SW 1271 (cell line): ENCODE measurements at regions not wholly inside any gene's neighbourhood (a gene's known extent, or its start where the extent isn't known, plus 50 kb on each side); places are given as distances from the start of the nearest gene placed in this dataset.

Source experiments
- DNase-seq, 2 experiments: peaks; one replicate each; lab custom pipeline; 2025; lab: John Stamatoyannopoulos, UW

DNA sequence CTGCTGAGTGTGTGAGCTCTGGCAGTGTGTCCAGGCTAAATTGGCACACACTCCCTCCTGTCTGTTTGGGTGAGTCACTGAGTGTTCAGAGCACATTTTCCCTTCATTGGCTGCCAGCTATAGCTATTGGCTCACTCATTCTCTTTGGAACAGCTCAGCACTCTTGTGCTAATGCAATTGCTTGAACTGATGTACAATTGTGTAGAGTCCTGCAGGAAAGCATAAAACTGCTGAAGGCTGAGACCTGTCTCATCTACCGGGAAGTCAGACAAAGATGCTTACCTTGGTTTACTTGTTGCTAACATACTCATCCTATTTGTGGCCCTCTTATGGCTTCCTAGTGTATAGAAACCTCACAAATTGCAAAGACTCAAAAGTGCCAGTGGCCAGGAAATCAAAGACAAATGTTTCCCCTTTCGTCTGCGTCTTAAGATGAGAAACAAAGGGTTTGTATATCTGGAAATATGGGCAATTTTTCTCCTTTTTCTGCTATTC lies 351.0 kb downstream of the BCKDHB start:
- no peak for DNase-seq

DNA sequence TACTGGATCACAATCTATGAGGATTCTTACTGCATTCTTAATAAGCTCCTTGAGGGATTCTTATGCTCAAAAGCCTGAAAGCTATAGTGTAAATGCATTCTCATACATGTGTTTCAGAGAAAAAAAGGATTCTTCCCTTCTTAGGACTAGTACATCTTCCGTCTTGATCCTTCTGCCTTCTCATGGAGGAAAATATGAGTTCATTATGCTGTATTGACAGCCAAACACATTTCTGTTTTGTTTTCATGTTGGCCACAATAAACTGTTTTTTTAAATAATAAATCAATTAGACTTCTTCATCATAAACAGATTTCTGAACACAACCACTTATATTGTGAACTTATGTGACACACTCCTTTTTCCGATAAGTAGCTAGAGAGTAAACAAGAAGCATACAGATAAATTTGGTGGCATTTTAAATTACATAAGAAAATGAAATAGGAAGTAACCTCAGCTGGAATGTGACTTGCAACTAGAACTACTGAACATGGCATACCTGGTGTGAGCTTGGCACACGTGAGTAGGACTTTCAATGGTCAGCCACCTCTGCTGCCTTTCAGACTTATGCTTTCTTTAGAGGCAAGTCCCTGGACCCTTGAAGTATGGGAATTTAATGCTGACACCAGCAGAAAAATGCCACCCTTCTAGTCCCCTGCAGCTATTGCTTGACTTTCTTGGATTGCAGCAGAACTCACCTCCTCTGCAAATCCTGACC lies 350.4 kb downstream of the BCKDHB start:
- no peak for DNase-seq

DNA sequence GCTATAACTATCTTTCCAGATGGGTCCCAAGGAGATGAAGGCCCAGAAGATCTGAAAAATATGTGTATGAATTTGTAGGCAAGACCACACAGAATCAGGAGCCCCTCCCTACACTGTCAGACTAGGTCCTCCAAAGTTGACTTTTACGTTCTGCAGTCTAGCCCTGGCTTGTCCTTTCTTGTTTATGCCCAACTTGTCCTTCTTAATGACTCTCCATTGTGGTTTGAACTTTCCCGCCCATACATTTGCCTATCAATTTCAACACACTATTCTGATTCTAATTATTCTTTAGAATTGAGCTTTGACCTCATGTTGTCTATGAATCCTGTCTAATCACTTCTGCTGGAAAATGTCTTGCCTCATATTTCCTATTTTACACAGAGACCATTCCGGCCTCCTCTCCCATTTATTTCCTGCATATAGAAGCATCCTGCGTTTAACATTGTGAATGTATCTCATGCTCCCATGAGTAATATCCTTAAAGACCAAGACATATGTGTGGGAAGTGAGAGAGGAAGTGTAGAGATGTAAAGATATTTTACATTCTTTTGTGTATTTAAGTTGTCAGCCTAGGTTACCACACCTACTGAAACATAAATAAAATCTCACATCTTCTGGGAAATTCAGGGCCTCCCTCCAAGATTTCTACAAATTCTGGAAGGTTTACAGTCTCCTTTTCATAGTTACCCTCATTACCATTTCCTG lies 348.3 kb downstream of the BCKDHB start:
- DNase-seq = no peak

DNA sequence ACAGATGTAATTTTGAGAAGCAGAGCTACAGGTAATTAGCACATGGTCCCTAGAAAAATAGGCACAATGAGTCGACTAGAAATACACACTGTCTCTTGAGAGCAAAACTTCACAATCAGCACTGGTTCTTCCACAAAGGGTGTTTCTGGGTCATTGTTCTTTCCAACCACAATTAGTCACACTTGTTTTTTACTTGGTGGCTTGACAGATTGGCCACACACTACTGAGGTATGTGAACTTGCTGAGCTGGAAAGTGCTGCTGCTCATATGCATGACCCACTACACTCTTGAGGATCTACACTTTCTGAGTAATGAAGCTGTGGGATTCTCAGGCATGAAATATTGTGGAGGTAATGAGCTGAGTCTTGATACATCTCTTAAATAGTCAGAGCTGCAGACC lies 347.7 kb downstream of the BCKDHB start:
- no peak for DNase-seq

DNA sequence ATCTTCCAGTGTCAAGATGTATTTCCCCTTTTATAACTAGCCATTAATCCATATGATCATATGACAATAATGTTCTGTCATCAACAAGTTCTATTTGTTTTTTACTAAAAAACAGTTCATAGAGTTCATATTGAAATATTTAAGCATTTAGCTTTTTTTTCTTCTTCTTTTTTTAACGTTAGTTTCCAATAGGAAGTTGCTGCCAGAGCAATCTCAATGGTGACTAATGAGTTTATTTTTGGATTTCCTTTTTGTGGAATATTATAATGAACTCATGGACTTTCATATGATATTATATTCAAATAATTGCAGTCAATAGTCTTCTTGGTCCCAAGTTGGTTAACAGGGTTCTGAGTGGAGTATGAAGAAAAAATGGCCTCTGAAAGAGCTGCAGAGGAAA lies 343.3 kb downstream of the BCKDHB start:
- DNase-seq = no peak

DNA sequence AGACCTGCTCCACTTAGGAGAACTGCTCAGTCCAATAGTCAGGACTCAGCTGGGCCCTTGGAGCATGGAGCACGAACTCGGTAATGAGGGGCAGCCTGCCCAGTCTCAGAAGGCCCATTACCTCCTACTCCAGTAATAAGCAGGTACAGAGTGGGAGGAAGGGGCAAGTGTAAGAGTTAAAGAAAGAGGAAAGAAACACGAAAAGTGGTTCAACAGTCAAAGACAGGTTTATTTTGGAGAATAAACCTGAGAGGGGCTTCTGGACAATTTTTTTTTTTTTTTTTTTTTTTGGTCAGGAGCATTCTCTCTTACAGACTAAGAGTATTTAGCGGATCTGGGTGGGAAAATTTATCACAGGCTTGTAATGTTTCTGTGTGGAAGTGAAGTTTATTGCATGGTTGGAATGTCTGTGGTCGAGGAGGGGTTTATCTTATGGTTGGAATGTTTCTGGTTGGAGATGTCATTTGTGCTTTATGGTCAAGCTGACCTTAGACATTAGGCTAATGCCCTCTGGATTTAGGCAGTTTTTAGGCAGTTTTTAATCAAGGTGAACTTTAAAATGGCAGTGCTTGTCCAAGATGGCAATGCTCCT lies 340.1 kb downstream of the BCKDHB start:
- DNase-seq = no peak

DNA sequence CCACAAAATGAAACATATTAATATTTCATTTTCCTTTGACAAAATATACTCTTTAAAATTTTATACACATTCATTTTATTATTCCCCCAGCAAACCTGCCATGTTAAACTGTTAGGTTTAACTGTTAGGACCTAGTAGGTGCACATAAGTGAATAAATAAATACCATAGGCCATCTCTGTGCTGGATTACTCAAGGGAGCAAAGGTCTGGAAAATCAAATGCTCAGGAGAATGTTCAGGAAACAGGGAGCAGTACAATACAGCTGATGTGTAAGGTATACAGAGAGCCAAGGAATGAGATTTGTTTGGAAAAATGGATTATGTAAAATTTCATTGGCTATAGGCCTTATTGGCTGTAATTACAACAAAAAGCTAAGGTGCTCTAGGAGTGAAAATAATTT lies 339.3 kb downstream of the BCKDHB start:
- no peak for DNase-seq

DNA sequence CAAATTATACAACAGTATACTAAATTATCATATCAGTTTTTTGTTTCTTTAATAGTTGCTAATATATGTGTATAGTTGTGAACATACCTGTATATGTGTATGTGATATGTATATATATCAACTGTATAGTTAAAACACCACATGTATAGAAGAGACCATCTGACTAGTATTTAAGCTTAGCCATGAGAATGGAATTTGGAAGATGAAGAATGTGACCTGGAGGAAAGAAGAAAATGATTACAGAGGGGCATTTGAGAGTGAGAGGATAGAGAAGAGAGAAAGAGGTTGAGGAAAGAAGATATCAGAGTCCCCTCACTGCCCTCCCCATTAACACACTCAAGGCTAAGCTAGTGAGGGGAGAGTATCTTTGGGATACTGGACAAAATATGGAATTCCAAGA lies 335.9 kb downstream of the BCKDHB start:
- no peak for DNase-seq

DNA sequence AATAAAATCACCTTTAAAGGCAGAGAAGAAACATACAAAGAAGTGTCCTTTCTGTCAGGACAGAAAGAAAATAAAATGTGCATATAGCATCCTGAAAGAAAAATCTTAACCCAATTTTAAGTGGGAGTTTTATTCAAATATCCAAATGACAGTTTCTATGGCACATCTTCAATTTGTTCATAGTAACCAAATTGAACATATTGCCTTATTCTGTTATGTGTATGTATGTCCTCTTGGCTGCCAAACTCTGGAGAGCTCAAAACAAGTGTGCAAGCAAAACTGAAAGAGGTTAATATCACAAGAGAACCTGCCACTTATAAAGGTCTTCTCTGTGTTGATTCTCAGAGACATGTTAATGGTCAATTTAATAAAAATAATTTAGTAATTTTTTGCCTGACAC lies 334.7 kb downstream of the BCKDHB start:
- no peak for DNase-seq

DNA sequence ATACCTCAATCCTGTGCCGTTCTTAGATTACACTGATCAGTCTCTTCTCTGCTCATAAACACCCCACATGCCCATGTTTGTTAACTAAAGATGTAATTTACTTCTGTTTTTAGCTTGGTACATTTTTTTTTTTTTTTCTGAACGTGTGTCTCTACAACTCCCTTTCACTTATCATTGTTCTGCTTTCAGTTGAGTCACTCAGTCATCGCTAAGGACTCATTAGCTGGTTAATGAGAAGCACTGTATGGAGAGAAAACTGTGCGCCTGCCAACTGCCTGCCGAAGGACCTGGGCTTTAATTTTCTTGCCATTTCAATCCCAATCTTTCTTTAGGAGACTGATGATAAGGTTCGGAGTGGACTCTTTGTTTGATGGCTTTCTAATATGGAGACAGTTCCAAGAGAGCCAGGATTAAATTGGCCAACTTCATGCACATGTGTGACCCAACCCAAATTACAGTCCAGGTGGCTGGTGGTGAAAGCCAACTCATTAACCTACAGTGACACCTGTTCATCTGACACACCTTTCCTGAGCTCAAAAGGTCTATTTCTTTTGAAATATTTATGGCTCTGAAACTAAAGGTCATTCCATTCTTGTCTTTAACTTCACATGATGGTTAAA lies 334.1 kb downstream of the BCKDHB start:
- no peak for DNase-seq

DNA sequence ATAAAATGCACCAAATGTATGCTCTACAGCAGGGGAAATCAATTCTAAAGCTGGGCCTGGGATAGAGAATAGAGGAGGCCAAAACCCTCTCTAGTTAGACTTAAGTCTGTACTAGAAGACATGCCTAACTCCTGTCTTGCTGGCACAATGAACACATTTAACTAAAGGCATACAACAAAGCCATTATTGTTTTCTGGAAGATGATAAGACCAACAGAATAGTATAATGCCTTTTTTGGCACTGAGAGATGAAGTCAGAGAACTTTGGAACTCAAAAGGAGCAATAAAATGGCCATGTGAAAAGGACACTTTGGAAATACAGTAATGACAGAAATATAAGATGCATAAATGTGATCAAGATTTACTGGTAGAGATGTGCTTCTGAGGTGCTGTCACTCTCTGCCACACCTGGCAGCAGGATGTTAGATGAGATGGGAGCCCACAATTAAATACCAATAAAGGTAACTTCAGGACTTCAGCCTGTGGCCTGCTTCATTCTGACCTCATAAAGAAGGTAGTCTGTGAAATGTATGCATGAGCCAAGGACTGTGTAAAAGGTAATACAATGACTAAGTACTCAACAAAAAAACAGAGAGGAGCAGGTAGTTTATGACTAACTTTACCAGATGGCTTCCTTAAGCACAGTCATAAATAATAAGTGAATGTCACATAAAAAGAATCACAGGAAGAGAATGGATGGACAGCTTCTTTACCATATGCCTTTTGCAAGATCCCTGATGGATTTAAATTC lies 333.4 kb downstream of the BCKDHB start:
- DNase-seq = no peak

DNA sequence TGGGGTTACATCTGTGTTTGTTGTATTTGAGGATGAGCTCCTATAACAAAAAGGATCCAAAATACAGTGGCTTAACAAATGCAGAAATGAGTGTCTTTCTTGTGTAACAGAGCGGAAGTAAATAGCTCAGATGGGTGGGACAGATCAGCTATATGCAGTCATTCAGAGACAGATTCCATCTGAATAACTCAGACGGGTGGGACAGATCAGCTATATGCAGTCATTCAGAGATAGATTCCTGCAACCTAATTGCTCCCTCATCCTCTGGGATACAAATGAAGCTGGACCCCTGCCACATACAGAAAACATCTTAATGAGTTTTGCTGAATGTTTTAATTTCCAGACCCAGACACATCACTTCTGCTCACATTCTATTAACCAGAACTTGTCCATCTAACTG lies 332.3 kb downstream of the BCKDHB start:
- peak; percentile 55 to 89 for DNase-seq

DNA sequence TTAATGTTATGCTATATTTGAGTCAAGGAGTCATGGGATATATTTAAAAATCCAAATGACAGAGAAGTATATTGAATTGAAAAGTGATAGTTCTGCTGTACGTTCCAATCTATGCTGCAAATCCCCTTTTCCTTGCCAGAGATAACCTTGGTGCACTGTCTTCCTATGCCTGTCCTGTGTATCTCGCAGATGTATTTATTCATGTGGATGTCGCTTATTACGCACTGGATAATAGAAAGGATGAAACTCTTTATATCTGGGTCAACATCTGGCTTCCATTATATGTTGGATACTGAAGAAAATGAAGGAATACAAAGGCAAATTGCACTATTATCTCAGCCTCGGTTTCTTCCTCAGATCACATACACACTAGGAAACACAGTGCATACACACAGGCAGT lies 331.3 kb downstream of the BCKDHB start:
- no peak for DNase-seq

DNA sequence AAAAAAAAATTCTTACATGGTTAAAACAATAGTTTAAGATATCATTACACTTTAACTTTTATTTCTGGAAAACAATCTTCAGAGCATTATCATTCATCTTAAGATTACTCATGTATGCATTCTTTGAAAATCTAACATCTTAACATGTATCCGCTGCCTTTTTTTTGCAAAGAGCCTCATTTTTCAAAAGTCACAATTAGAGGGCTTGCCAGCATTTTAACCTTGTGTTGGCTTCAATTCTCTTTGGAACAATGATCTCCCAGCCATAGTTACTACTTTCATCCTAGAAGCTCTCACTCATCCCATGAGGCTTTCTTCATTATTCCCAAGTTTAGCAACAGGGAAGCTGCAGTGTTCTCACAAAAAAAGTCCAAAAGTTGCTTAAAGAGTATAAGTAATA lies 330.8 kb downstream of the BCKDHB start:
- DNase-seq = no peak

DNA sequence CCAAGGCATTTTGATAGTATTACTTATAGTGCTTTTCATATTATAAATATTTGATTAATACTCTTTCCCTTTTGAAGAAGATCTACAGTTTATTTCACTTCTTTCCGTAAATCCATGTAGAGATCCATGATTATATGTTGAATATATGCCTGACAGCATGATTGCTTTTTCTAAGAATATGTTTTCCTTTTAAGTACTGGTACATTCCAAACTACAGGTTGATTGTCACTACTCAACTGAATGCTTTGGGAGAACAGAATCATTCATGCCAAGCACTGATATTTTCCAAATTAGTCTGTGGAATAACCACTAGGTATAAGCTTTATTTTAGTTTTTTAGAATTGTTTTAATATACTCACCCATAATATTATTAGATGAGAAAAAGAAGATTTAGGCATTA lies 330.2 kb downstream of the BCKDHB start:
- DNase-seq = no peak

DNA sequence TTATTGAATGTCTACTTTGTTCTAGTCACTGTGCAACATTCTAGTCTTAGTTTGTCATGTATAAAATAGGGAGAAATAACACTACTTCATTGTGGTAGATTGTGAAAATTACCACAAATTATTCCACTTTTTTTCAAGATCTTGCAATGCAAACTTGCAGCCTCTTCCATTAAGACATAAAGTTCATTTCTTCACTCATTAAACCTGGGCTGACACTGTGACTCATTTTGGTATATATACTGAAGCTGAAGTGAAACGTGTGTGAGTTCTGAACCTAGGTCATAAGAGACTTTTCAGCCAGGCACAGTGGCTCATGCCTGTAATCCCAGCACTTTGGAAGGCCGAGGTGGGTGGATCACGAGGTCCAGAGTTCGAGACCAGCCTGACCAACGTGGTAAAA lies 329.0 kb downstream of the BCKDHB start:
- DNase-seq = no peak

DNA sequence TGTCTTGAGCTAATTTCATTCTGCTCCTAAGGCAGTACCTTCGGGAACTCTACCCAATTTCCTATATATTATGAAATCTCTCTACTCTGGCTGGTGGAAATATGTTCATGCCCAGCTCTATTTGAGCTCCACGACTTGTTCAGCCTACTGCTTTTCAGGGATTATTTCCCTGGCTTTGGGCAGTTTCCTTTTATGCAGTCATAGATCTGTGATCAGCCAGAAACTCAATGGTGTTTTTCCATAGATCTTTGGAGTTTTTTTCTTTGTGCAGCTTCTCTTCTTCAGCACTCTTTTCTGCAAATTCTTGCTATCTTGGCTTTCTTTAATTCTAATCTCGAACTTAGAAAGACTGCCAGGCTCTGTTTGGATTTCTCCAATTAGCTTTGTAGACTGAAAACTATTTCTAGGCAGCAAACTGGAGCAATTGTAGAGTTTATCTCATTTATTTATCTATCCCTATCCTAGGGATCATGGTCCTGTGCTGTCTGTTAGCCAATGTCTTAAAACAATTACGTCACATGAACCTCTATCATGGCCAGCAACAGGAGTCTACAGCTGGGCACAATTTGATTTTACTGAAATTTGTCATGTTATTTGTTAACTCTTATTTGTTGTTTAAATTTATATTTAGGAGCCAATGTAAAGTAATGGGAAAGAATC lies 328.4 kb downstream of the BCKDHB start:
- DNase-seq = no peak

DNA sequence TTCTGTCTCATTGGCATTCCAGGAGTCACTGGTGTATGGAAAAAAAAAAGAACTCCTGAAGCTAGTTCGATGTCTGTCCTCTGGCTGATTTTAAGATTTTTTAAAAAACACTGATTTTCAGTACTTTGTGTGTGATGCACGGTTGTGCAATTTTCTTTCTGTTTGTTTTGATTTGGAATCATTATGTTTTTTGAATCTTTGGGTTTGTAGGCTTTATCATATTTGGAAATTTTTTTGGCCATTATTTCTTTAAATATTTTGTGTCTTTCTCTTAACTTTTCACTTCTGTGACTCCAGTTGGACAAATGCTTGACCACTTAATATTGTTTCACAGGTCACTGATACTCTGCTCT lies 327.2 kb downstream of the BCKDHB start:
- DNase-seq = no peak

DNA sequence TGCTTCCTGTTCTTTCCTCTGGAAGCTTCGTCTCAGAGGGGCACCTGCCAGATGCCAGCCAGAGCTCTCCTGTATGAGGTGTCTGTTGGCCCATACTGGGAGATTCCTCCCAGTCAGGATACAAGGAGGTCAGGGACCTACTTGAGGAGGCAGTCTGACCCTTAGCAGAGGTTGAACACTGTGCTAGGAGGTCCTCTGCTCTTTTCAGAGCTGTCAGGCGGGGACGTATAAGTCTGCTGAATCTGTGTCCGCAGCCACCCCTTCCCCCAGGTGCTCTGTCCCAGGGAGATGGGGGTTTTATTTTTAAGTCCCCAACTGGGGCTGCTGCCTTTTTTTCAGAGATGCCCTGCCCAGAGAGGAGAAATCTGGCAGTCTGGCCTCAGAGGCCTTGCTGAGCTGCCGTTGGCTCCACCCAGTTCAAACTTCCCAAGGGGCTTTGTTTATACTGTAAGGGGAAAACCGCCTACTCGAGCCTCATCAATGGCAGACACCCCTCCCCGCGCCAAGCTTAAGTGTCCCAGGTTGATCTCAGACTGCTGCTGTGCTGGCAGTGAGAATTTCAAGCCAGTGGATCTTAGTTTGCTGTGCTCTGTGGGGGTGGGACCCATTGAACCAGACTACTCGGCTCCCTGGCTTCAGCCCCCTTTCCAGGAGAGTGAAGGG lies 326.7 kb downstream of the BCKDHB start:
- no peak for DNase-seq

DNA sequence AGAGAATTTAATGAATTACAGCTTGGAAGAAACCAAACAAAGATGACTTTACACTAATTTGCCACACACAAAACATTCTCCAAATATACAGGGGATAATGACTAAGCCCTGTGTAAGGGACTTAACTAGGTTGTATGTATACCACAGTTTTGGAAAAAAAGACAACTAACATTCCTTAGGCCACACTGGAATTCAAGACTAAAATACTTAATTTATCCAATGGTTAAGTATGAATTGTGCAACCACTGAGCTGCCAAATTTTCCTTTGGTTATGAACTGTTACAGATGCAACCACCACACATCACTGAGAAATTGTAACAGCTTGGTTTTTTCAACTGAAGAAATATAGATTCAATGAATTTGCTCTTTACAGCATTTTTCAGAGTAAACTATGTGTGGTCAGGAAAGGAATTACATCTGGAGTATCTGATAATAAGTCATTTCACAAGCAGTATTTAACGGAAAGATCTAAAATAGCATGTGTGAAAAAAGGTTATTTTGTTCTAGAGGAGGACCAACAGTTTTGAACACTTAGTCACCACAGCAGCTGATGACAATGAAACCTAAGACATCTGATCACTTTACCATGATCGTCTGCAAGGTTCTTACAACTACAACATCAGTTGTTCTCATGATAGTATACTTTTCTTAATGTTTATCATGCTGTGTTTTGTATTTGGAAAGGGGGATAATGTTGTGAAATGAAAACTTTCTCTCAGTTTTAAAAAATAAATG lies 318.8 kb downstream of the BCKDHB start:
- DNase-seq = peak; percentile 17 to 69
